ENCODE measurements at regions not wholly inside any gene's neighbourhood (a gene's known extent, or its start where the extent isn't known, plus 50 kb on each side); places are given as distances from the start of the nearest gene placed in this dataset.
A peak's percentile ranks its signal among the peaks of the same experiment; 100 is the strongest.

DNA sequence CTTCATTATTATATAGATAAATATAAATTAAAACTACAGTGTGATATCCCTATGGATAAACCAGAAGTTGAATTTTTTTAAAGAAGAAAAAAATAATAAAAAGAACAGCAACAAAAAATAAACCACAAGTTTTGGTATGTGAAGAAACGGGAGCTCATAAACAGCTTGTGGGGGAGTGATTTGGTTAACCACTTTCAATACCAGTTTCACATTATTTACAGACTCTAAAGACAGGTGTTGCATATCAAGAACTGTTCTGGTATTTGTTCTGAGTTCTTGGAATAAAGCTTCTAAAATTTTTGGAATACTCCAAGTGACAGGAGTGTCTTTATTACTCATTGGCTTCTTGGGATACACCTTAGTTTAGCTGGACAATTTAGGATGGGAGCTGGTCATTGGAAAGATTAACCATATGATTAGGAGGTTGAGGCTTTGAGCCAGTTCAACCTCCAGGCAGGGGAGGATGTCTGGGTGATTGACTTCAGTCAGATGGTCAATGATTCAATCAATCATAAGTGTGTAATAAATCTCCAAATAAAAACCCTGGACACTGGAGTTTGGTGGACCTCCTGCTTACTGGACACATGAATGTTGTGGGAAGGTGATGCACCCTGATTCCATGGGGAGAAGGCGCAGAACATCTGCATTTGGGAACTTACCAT is 2223.1 kb upstream of the C9orf72 start:
- no peak for DNase-seq

DNA sequence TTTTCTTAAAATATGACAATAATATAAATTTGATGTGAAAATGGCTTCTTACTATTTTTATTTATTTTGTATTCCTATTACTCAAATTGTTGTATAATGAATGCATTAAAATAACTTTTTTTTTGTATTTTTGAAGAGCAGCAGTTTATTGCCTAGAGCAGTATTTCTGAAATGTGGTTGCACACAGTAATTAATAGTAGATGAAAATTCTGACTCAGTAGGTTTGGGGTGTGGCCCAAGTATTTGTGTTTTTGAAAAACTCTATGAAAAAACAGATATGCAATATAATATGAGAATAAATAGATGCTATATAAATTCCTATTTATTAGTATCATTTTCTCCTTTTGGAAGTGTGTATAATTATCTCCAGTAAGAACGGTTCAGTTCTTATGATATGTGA is 2225.3 kb upstream of the C9orf72 start:
- no peak for DNase-seq

DNA sequence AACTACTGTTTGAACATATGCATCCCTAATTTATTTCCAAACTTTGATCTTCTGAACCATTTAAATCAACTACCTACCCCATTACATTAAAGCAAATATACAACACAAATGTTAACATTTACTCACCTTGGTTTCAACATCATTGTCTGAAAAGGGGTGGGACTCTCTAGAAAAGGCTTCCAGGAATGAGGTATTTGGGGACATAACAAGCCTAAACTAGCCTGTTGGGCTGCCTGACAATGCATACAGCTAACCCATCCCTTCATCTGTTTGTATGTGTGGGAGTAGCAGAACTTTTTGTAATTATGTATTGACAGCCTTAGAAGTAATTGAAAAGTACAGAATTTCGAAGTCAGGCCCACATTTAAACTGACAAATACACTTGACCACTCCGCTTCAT is 2225.9 kb upstream of the C9orf72 start:
- DNase-seq: no peak

DNA sequence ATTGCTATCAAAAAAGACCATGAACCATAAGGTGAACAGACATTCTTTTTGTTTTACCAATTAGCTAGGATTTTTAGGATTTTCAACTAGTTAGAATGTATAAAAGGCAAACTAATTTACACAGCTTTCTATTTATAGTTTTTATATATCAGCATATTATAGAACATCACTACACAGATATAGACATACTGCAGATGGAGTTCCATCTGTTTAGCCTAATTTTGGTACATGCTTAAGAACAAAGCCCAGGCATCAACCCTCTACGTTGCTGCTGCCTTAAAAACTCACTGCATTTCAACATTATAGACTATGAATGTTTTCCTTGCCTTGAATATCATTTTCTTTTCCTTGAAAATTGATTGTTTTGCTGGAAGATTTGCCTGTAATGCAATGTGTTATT is 2227.5 kb upstream of the C9orf72 start:
- DNase-seq: no peak

DNA sequence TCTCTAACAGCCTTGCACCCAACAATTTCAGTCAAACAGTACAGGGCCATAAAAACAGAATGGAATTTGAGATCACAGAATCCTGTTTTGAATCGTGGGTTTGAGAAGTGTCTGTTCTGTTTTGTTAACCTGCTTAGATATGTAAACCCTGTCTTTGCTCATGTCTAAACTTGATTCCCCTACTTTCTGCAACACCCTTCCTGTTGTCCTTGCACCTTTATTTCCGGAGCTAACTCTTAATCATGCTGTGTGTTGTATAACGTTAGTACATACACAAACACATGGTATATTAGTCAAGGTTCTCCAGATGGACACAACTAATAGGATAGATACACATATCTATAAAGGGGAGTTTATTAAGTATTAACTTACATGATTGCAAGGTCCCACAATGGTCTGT is 2229.2 kb upstream of the C9orf72 start:
- DNase-seq: no peak

DNA sequence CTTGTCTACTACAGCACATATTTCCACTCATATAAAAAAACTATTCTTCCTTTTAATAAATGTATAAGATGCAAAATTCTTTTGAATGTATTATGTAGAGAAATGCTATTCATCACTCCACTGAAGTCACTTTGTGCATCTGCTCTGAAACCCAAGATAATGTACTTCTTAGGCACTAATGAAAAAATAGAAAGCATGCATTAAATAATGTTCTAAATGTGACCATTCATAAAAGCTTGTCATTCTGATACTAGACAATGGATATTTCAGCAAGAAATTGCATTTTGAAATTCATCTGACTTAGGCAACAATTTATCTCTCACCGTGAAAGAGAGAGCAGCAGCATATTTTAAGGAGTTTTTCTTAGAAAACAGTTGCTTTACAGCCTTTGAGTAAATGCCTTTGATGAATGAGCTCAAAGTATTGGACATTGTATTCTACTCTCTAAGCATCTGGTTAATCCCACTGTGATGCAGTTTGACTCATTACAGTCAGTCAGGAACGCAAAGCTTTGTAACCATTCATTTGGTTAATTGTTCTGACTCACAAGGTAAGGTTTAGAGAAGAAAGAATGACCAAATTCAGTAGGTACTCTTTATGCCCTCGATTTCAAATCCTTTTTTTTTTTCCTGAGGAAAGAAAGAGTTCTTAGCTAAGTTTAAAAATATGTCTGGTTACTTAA is 2233.8 kb upstream of the C9orf72 start:
- DNase-seq: peak; percentile 4

DNA sequence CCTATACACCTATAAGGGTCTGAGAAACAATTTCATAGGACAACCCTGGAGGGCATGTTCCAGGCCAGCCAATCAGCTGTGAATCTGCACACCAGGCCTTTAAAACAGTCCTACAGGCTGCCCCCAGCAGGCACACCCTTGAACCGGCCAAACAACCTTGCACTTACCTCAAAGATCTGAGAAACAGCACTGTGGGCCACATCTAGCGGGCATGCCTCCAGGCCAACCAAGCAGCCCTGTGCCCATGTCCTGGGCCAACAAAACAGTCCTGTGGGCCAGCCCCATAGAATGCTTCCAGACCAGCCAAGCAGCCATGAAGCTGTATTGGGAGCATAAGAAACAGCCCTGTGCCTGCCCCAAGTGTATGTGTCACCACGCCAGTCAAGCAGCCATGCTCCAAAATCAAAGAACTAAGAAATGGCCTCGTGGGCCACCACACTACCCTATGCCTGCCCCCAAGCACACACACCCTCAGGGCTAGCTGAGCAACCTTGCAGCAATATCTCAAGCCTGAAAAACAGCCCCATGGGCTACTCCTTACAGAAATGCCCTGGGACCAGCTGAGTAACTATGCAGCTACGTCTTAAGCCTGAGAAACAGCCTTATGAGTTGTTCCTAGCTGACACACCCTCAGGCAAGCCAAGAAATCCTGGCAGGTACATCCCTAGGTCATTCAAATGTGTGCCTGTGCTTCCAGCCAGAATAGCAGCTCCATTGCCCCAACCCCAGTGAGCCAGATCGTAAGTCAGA is 2243.8 kb upstream of the C9orf72 start:
- no peak for DNase-seq

DNA sequence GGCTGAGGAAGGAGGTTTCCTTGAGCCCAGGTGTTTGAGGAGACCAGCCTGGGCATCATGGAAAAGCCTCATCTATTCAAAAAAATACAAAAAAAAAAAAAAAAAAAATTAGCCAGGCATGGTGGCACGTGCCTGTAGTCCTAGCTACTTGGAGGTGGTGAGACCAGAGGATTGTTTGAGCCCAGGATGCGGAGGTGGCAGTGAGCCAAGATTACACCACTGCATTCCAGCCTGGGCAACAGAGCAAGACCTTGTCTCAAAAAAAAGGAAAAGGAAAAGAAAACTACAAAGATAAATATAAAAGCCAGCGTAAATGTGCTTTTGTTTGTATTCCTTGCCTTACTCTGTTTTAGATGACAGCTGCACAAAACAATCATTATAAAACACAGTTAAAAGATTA is 2249.2 kb upstream of the C9orf72 start:
- DNase-seq: no peak

DNA sequence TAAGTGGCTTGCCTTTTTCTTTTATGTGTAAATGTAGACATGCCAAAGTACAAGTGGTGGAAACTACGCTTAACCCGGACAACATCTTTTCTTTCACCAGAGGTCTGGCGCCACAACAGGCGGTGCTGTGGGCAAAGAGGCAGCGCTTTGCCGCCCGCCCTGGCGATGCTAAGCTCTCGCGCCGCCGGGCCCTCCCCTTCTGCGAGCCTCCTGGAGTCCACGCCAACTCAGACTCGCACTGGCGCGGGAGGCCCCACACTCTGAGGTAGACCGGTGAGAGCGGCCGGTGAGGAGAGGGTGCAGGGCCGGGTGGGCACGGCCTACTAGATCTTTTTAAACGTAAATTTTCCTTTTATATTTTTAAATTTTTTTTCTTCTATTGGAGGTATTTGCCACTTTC is 2253.1 kb upstream of the C9orf72 start:
- DNase-seq: no peak

DNA sequence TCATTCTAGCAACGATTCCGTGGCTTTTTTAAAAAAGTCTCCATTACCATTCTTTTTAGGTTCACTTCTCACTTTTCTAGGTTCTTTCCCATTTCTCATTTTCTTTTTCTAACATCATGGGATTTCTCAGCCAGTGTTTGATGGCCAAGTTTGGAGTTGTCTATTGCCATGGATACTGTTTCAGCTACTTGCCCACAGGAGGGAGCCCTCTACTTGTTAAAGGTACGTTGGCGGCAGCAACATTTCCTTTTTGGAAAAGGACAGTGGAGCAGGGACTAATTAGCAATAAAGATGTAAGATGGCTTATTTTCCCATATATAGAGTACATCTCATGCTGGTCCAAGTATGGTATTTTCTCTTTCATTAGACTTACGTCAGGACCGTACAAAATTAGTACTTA is 2257.5 kb upstream of the C9orf72 start:
- DNase-seq: peak; percentile 67

DNA sequence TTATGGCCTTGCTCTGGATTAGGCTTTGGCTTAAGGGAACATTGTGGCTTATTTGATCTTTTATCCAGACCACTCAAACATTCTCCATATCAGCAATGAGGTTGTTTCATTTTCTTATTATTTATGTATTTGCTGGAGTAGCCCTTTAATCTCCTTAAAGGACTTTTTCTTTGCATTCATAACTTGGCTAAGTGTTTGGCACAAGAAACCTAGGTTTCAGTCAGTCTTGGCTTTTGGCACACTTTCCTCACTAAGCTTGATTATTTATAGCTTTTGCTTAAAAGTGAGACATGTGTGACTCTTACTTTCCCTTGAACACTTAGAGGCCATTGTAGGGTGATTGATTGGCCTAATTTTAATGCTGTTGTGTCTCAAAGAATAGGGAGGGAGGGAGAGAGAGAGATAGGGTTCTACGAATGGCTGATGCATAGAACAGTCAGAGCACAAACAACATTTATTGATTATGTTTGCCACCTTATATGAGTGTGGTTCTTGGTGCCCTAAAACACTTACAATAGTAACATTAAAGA is 2265.3 kb upstream of the C9orf72 start:
- no peak for DNase-seq

DNA sequence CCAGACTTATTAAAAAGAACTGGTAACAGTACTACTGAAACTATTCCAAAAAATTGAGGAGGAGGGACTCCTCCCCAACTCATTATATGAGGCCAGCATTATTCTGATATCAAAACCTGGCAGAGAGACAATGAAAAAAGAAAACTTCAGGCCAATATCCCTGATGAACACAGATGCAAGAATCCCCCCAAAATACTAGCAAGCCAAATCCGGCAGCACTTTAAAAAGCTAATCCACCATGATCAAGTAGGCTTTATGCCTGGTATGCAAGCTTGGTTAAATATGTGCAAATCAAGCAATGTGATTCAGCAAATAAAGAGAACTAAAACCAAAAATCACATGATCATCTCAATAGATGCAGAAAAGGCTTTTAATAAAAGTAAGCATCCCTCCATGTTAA is 2271.0 kb upstream of the C9orf72 start:
- no peak for DNase-seq

DNA sequence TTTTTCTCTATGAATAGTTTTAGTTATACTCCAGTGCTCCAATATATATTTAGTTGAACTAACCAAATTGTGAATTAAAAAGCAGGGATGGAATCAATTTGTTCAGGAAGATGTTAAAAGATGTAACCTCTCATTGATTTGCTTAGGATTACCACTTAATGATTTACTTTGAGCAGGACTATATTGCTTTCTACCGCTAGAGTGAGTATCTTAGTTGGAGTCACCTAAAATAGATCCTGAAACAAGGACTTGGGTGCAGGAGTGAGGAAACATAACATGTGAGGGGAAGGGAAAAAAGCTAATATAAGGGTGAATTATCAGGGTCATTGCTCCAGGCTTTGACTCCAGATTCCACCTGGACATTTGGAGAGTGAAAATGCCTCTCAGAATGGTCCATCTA is 2277.4 kb upstream of the C9orf72 start:
- no peak for DNase-seq

DNA sequence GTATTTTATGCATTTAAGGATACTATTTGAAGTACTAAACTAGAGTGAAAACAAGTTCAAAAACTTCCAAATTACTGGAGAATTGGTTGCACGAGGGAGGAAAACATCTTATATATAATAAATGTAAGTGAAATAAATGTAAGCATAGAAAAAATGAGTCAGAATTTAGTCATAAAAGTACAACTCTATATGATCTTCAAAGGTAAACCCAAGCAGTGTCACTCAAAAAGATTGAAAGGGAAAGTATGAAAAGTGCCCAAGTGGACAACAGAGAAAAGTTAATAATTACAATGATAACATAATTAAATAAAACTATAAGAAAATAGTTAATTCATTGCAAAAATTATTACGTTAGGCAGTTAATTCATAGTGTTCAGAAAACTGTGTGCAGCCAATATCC is 2288.5 kb upstream of the C9orf72 start:
- no peak for DNase-seq

DNA sequence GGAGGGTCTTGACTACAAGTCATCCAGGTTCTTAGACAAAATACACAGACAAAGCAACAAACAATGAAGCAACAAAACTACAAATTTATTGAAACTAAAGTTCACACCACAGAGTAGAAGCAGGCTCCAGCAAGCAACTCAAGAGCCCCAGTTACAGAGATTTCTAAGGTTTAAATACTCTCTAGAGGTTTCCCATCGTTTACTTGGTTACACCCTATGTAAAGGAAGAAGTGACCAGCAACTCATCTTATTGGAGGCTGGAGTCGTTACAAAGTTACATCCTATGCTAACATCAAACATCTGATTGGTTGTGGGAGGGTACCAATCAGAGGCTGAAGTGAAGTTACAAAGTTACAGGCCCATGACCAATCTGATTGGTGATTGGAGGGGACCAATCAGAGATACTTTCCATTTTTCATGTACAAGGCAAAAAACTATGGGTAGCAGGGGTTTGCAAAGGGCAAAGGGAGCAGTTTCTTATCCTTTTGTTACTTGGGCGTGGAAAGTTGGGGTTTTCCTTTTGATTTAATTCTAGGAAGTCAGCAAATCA is 2292.6 kb upstream of the C9orf72 start:
- DNase-seq: no peak

DNA sequence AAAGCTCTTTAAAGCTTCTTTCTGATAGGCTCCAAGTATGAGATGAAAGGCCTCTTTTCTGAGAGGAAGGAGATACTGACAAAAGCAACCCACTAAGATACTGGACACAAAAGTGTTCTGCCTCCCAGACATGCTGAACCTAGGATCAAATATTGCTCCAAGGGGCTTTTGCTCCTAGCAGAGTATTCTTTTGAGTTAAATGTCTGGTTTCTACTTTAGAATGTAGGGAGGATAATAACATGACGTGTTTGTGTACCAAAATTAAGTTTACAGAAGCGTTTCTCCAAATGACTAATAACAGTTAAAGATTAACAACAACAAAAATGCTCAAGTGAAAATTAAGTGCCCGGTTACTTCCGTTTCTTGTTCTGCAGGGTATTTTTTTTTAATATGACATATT is 2293.3 kb upstream of the C9orf72 start:
- DNase-seq: peak; percentile 16

DNA sequence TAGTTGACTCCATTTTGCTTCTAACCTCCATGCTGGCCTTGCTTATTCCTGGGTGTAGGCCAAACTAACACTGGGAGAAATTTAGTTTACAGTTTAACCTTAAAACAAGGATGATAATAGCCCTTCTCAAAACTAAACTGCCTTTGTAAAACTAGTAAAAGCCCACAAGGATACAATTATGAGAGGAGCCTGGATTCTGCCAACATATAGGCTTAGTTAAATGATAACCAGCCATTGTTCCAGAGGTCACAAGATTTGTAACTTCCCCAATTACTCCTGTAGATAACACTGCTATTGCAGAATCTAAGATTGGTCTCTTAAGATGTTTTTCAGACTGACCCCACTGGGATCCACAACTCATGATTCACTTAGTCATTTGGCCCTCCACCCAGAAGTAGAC is 2300.3 kb upstream of the C9orf72 start:
- DNase-seq: no peak

DNA sequence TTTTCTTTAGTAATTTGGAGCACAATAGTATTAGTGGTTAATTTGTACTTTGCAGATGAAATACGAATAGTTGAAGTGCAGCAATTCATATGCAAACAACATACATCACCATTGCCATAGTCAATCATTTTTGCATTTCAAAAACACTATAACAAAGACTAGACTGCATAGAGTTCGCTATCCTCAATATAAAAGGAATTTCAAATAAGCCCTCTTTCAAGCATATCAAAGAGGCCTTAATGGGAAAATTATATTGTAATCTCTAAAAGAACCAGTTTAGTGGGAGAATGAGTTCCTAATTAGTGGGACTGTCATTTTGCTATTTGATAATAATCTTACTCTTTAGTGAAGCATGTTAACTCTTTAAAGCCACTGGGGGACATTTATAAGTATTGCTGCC is 2302.3 kb upstream of the C9orf72 start:
- no peak for DNase-seq

DNA sequence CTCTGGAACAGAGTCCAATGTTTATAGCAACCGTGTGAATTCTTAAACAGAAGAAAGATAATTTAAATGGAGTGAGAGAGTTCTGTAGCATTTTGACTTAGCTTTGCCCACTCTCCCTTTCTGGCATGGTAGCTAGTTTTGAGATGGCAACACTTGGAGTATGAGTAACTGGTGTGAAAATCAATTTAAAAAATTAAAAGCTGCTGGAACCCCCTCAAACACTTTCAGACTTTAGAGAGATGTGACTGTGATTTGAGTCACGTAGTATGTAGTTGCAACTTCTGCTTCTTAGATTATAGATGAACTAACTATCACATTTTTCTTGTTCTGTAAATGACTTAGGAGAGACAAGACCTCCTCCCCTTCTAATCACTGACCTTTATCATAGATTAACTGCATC is 2309.5 kb upstream of the C9orf72 start:
- DNase-seq: no peak

DNA sequence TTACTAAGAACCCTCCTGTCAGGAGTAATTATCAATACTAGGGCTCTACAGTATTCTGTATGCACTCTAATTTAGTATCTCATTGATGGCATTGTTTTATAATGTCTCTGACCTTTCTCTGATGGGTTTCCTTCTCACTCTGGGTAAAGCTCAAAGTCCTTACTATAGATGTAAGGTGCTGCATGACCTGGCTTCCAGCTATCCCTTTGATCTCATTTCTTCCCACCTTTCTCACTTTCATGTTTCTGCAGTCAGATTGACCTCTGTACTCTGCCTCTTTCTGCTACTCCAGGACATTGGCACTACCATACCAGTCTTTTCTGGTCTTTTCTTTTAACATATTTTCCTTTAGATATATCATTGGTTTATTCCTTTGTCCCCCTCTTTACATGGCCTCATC is 2332.8 kb upstream of the C9orf72 start:
- DNase-seq: no peak

DNA sequence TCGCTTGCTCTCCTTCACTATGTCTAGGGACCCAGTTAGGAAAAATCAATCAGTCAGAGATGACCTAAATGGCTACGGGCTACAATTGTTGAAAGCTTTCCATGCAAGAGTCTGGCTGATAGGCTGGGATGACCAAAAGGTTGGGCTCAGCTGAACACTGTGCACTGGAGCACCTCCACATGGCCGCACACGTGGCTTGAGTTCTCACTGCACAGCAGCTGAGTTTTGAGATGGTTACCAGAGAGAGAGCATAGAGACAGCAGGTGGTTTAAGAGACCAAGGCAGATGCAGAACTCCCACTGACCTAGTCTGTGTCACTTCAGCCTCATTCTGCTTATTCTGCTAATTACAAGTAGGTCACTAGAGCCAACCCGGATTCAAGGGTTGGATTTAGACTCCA is 2354.8 kb upstream of the C9orf72 start:
- DNase-seq: peak; percentile 4

DNA sequence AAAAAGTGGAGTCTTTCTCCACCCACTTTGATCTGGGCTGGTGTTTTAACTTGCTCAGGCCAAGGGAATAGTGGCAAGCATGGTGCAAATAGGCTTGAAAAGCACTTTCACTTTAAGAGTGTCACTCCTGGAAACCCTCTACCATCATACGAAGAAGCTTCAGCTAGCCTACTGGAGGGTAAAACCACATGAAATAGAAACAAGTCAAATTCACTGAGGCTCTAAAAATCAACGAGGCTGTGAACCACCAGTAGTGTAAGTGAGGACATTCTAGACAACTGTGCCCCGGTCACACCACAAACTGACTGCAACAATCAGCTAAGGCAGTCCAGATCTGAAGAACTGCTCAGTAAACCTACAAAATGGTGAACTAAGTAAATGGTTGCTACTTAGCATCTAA is 2366.3 kb upstream of the C9orf72 start:
- no peak for DNase-seq

DNA sequence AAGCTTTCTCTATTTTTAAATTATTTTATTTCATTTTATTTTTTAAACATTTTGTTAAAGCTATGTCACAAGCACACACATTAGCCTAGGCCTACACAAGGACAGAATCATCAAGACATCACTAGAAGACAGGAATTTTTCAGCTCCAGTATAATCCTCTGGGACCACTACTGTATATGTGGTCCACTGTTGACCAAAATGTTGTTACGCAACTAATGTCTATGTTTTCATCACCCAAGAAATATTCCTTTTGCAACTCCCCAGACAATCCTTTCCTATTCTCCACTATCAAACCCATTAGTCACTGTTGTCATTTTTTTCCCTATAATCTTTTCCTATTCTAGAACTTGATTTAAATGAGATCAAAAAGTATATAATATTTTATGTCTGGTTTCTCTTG is 2371.7 kb upstream of the C9orf72 start:
- no peak for DNase-seq

DNA sequence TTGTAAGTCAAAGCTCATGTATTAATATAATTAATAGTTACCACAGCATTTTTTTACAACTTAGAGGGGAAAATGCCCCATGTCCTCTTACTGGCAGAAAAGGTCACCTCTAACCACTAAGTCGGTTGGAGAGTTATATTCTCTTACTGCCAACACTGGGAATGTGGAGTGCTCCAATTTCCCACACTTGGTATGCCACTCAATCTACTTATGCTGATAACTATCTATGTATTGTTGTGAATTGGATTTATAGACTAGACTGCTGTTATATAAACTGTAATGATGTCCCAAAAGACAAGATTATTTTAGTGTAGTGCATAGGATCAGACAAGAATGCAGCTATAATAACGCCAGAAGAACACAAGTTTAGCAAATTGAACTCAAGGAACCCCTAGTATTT is 2385.2 kb upstream of the C9orf72 start:
- no peak for DNase-seq

Data from eye (tissue), 1 donor.